IMR-90 (cell line): ENCODE measurements at regions not wholly inside any gene's neighbourhood (a gene's known extent, or its start where the extent isn't known, plus 50 kb on each side); places are given as distances from the start of the nearest gene placed in this dataset.

ENCODE experiments used
- ATAC-seq: fragments of 200-7000 bp; cut with Tn5 transposase; 2 replicates; pipeline ENCODE4 v1.9.1; 2020; ENCODE audit warnings: low read depth, mild to moderate bottlenecking, moderate library complexity
- BruUV-seq: library from RNA; stranded (reverse); fragments of 400-500 nt; replicated peaks from 2 replicates; lab custom pipeline; 2021; lab: Mats Ljungman, UMichigan
- CTCF ChIA-PET: fragments of 300-600 bp; formaldehyde crosslinking; extraction: SDS; loops from one replicate; lab custom pipeline; 2021; ENCODE audit warnings: antibody characterized with exemption; lab: Yijun Ruan, JAX
- POLR2A ChIA-PET: fragments of 300-600 bp; sonication (Branson Sonifier 250); formaldehyde crosslinking; loops from one replicate; lab custom pipeline; 2022; ENCODE audit warnings: antibody characterized with exemption; ENCODE audit not compliant: unreplicated experiment; lab: Charles Lee
- DNase-seq: peaks from one replicate; pipeline ENCODE4 v3.0.0; 2013
- H2AFZ ChIP-seq: replicated peaks from 2 replicates; pipeline ENCODE3; 2013; ENCODE audit warnings: low read length, mild to moderate bottlenecking; ENCODE audit not compliant: poor library complexity
- H2AK5ac ChIP-seq: 2 replicates; pipeline ENCODE4 v1.6.1; 2013; ENCODE audit warnings: low read depth, low read length, inconsistent platforms
- H2AK9ac ChIP-seq: replicated peaks from 2 replicates; pipeline ENCODE3; 2013; ENCODE audit warnings: mild to moderate bottlenecking, low read depth, low read length, moderate library complexity; ENCODE audit not compliant: poor library complexity
- H2BK120ac ChIP-seq: 2 replicates; pipeline ENCODE4 v1.6.1; 2013; ENCODE audit warnings: low read depth, low read length, inconsistent platforms
- H2BK15ac ChIP-seq: 3 replicates; pipeline ENCODE4 v1.6.1; 2013; ENCODE audit warnings: low read depth, low read length, inconsistent platforms
- H2BK20ac ChIP-seq: 2 replicates; pipeline ENCODE4 v1.6.1; 2013; ENCODE audit warnings: low read depth, mild to moderate bottlenecking, inconsistent platforms, low read length, moderate library complexity
- H2BK5ac ChIP-seq: 2 replicates; pipeline ENCODE4 v1.6.1; 2013; ENCODE audit warnings: mild to moderate bottlenecking, low read depth, low read length, inconsistent platforms; ENCODE audit not compliant: poor library complexity, severe bottlenecking
- H3K14ac ChIP-seq: replicated peaks from 2 replicates; pipeline ENCODE4 v1.6.1; 2013; ENCODE audit warnings: low read depth, low read length, inconsistent platforms
- H3K18ac ChIP-seq: 2 replicates; pipeline ENCODE4 v1.6.1; 2013; ENCODE audit warnings: low read depth, low read length, control low read depth
- H3K23ac ChIP-seq: 2 replicates; pipeline ENCODE4 v1.6.1; 2013; ENCODE audit warnings: low read depth, low read length, inconsistent platforms
- H3K27ac ChIP-seq: 2 replicates; pipeline ENCODE4 v1.5.1; 2013; ENCODE audit warnings: mild to moderate bottlenecking, control low read depth, low read length; ENCODE audit not compliant: insufficient read depth
- H3K27me3 ChIP-seq: 2 replicates; pipeline ENCODE4 v1.6.1; 2013; ENCODE audit warnings: low read length; ENCODE audit not compliant: control insufficient read depth, insufficient read depth
- H3K36me3 ChIP-seq: 2 replicates; pipeline ENCODE4 v1.6.1; 2013; ENCODE audit warnings: low read length, mixed read lengths; ENCODE audit not compliant: control insufficient read depth, insufficient read depth
- H3K4ac ChIP-seq: 2 replicates; pipeline ENCODE4 v1.6.1; 2013; ENCODE audit warnings: low read depth, low read length, inconsistent platforms
- H3K4me1 ChIP-seq: 2 replicates; pipeline ENCODE4 v1.6.1; 2013; ENCODE audit warnings: low read length, mixed read lengths; ENCODE audit not compliant: control insufficient read depth, insufficient read depth
- H3K4me2 ChIP-seq: 2 replicates; pipeline ENCODE4 v1.6.1; 2013; ENCODE audit warnings: low read depth, mild to moderate bottlenecking, control low read depth, low read length, moderate library complexity
- H3K4me3 ChIP-seq: 2 replicates; pipeline ENCODE4 v1.5.1; 2013; ENCODE audit warnings: low read depth, mild to moderate bottlenecking, control low read depth, low read length, moderate library complexity; ENCODE audit not compliant: insufficient read depth
- H3K56ac ChIP-seq: 2 replicates; pipeline ENCODE4 v1.6.1; 2013; ENCODE audit warnings: low read length, inconsistent platforms; ENCODE audit not compliant: insufficient read depth; ENCODE audit errors: extremely low read depth
- H3K79me1 ChIP-seq, 2 experiments: 2 replicates each; pipeline ENCODE4 v1.6.1; 2013; ENCODE audit warnings: low read length in 2 of 2, inconsistent platforms in 1 of 2, low read depth in 1 of 2
- H3K9ac ChIP-seq: 2 replicates; pipeline ENCODE4 v1.6.1; 2013; ENCODE audit warnings: low read depth, low read length, control low read depth
- H3K9me1 ChIP-seq: 2 replicates; pipeline ENCODE4 v1.6.1; 2013; ENCODE audit warnings: low read length, inconsistent platforms; ENCODE audit not compliant: insufficient read depth
- H3K9me3 ChIP-seq: 2 replicates; pipeline ENCODE4 v1.6.1; 2013; ENCODE audit warnings: low read length; ENCODE audit not compliant: control insufficient read depth, insufficient read depth
- H4K20me1 ChIP-seq: 2 replicates; pipeline ENCODE4 v1.6.1; 2013; ENCODE audit warnings: low read length, inconsistent platforms; ENCODE audit not compliant: insufficient read depth
- H4K5ac ChIP-seq: 2 replicates; pipeline ENCODE4 v1.6.1; 2013; ENCODE audit warnings: mild to moderate bottlenecking, low read depth, low read length, control low read depth
- H4K8ac ChIP-seq, 2 experiments: 2 replicates each; pipeline ENCODE4 v1.6.1; 2013; ENCODE audit warnings: low read depth in 2 of 2, low read length in 2 of 2, control low read depth in 1 of 2, inconsistent platforms in 1 of 2
- H4K91ac ChIP-seq: 2 replicates; pipeline ENCODE4 v1.6.1; 2013; ENCODE audit warnings: low read depth, low read length, inconsistent platforms; ENCODE audit not compliant: insufficient read depth
- BHLHE40 ChIP-seq: fragments of 150-350 bp; IDR thresholded peaks from 2 replicates; pipeline ENCODE4 v1.6.1; 2016; ENCODE audit warnings: mild to moderate bottlenecking, low read depth, low read length
- CEBPB ChIP-seq: IDR thresholded peaks from 2 replicates; pipeline ENCODE4 v1.6.1; 2012; ENCODE audit warnings: low read depth, low read length, improper control_type of control experiment
- CHD1 ChIP-seq: IDR thresholded peaks from 2 replicates; pipeline ENCODE4 v1.6.1; 2012; ENCODE audit warnings: low read depth, low read length, improper control_type of control experiment
- CTCF ChIP-seq: conservative IDR thresholded peaks from 2 replicates; pipeline ENCODE4 v1.5.1; 2012; ENCODE audit warnings: mild to moderate bottlenecking, low read depth, low read length, improper control_type of control experiment
- ELK1 ChIP-seq: fragments of 150-350 bp; IDR thresholded peaks from 2 replicates; pipeline ENCODE4 v1.6.1; 2016; ENCODE audit warnings: low read depth, mild to moderate bottlenecking, low read length, moderate library complexity, borderline replicate concordance
- FOS ChIP-seq: fragments of 150-350 bp; IDR thresholded peaks from 2 replicates; pipeline ENCODE4 v1.6.1; 2016; ENCODE audit warnings: low read depth, low read length
- MAZ ChIP-seq: IDR thresholded peaks from 2 replicates; pipeline ENCODE4 v1.6.1; 2012; ENCODE audit warnings: low read depth, mild to moderate bottlenecking, low read length, improper control_type of control experiment, moderate library complexity, borderline replicate concordance
- MXI1 ChIP-seq: IDR thresholded peaks from 2 replicates; pipeline ENCODE4 v1.6.1; 2012; ENCODE audit warnings: low read depth, mild to moderate bottlenecking, low read length, moderate library complexity, borderline replicate concordance
- NFE2L2 ChIP-seq: fragments of 150-350 bp; IDR thresholded peaks from 2 replicates; pipeline ENCODE4 v1.6.1; 2016; ENCODE audit warnings: low read depth, mild to moderate bottlenecking, low read length
- POLR2A ChIP-seq: IDR thresholded peaks from 2 replicates; pipeline ENCODE4 v1.6.1; 2012; ENCODE audit warnings: mild to moderate bottlenecking, low read depth, low read length
- RAD21 ChIP-seq: IDR thresholded peaks from 2 replicates; pipeline ENCODE4 v1.6.1; 2012; ENCODE audit warnings: low read length, improper control_type of control experiment
- RFX5 ChIP-seq: IDR thresholded peaks from 2 replicates; pipeline ENCODE4 v1.8.0; 2012; ENCODE audit warnings: low read depth, mild to moderate bottlenecking, low read length, moderate library complexity
- SMC3 ChIP-seq: fragments of 150-350 bp; IDR thresholded peaks from 2 replicates; pipeline ENCODE4 v1.6.1; 2016; ENCODE audit warnings: low read depth, mild to moderate bottlenecking, antibody characterized with exemption, low read length, moderate library complexity
- USF2 ChIP-seq: fragments of 150-350 bp; IDR thresholded peaks from 2 replicates; pipeline ENCODE4 v1.6.1; 2017; ENCODE audit warnings: mild to moderate bottlenecking, antibody characterized with exemption, low read length, low read depth
- WGBS, 2 experiments: methylation state at CpG; one replicate each; pipeline versions ENCODE4 v1.1.5 to v1.1.7; 2013; ENCODE audit warnings: missing lambda C conversion rate in 2 of 2; ENCODE audit not compliant: insufficient read length in 1 of 2; ENCODE audit errors: extremely low coverage in 2 of 2; 5-methylcytosine and 5-hydroxymethylcytosine counted together
- dilution Hi-C: fragments of 300-500 bp; cut with HindIII; formaldehyde crosslinking; loops from one replicate; pipeline ENCODE4 v1.14.3; 2018; ENCODE audit warnings: low sequenced_read_pairs; ENCODE audit not compliant: unreplicated experiment
- in situ Hi-C: fragments of 300-500 bp; cut with MboI; formaldehyde crosslinking; loops from 3 replicates; pipeline ENCODE4 v1.14.3; 2019; ENCODE audit warnings: low sequenced_read_pairs, inconsistent platforms, mixed read lengths
- intact Hi-C: fragments of 100-400 bp; cut with micrococcal nuclease; formaldehyde crosslinking; loops from 2 replicates; pipeline ENCODE4 v1.10.0; 2022

- ChIA-PET POLR2A (no interaction called here), CTCF (interaction anchor here (0.6 kb wide), 1 partner anchor 1262 kb away, joined by 3 read pairs; no protein-coding TSS in a partner anchor)
- H4K91ac ChIP-seq, result no peak overlapping the region
- H3K36me3 ChIP-seq, result no peaks in the 10 kb centered on the region
- dilution Hi-C loops, result no loop called here
- H4K5ac ChIP-seq, result no peak overlapping the region
- no peaks in the 10 kb centered on the region for H4K20me1 ChIP-seq
- TF ChIP-seq USF2 (no peak), CHD1 (no peak), BHLHE40 (no peak), ELK1 (no peak), NFE2L2 (no peak), POLR2A (no peak), CTCF (no peak), FOS (no peak), CEBPB (no peak), SMC3 (no peak), RAD21 (no peak), RFX5 (no peak), MXI1 (no peak), MAZ (no peak)
- intact Hi-C loops, result no loop called here
- no peak overlapping the region for H3K14ac ChIP-seq
- H2BK15ac ChIP-seq, result no peak overlapping the region
- H3K18ac ChIP-seq, result no peak overlapping the region
- H3K4ac ChIP-seq, result no peak overlapping the region
- no peak overlapping the region for H2BK20ac ChIP-seq
- H2AFZ ChIP-seq, result no peak overlapping the region
- no peak overlapping the region for H3K56ac ChIP-seq
- no peaks in the 10 kb centered on the region for H3K27me3 ChIP-seq
- no peak overlapping the region for H3K4me3 ChIP-seq
- H3K27ac ChIP-seq, result no peak overlapping the region
- no peak overlapping the region for H2AK9ac ChIP-seq
- no peak overlapping the region for H3K9ac ChIP-seq
- DNase-seq, result no peak
- no peak overlapping the region for H2BK120ac ChIP-seq
- no peak overlapping the region for H4K8ac ChIP-seq
- ATAC-seq, result no peak
- H3K4me2 ChIP-seq, result no peak overlapping the region
- peaks cover 2% of the 10 kb centered on the region for H3K9me3 ChIP-seq
- no peak overlapping the region for H2AK5ac ChIP-seq
- no peaks in the 10 kb centered on the region for H3K79me1 ChIP-seq
- no TSS peak for BruUV-seq
- no peaks in the 10 kb centered on the region for H3K9me1 ChIP-seq
- no peaks in the 10 kb centered on the region for H3K4me1 ChIP-seq
- H2BK5ac ChIP-seq, result no peak overlapping the region
- H3K23ac ChIP-seq, result no peak overlapping the region
- no CpG with 5 or more reads among the region's 2 CpGs for WGBS, 2 experiments
- in situ Hi-C loops, result no loop called here
Measured at GRCh38 chr4:104262678-104263077, 232.0 kb downstream of the CXXC4 start.
